K562 (cell line): ENCODE measurements at regions not wholly inside any gene's neighbourhood (a gene's known extent, or its start where the extent isn't known, plus 50 kb on each side); places are given as distances from the start of the nearest gene placed in this dataset.
A peak's percentile ranks its signal among the peaks of the same experiment; 100 is the strongest.

Experiments
- ATAC-seq: fragments of 200-7000 bp; cut with Tn5 transposase; 3 replicates; pipeline ENCODE4 v1.9.1; 2020; ENCODE audit warnings: moderate library complexity
- BruUV-seq: library from RNA; stranded (reverse); fragments of 400-500 nt; replicated peaks from 2 replicates; lab custom pipeline; 2021; lab: Mats Ljungman, UMichigan
- CTCF ChIA-PET: fragments of 300-600 bp; formaldehyde crosslinking; extraction: SDS; loops from one replicate; lab custom pipeline; 2021; ENCODE audit warnings: low intra/inter-chr PET ratio; lab: Yijun Ruan, JAX
- POLR2A ChIA-PET: fragments of 300-600, 350-650 bp; sonication (Branson Sonifier 250); formaldehyde crosslinking; extraction: SDS; loops from one replicate; lab custom pipeline; 2021; ENCODE audit warnings: antibody characterized with exemption, inconsistent platforms; lab: Yijun Ruan, JAX
- DNase-seq, 4 experiments: peaks; one replicate each; pipeline versions ENCODE4 v3.0.0 to v3.0.0-alpha.2; 2011 to 2018; ENCODE audit warnings: low spot score in 3 of 4, mixed read lengths in 3 of 4; ENCODE audit errors: extremely low read depth in 1 of 4
- FAIRE-seq: peaks from 2 replicates; lab custom pipeline; 2011; peaks lifted over from hg19 to GRCh38; lab: Jason Lieb, UNC
- H2AFZ ChIP-seq: 2 replicates; pipeline ENCODE4 v1.6.0; 2011; ENCODE audit warnings: low read depth, low read length, control low read depth, inconsistent platforms
- H3K27ac ChIP-seq: fragments of 200-600 bp; 3 replicates; pipeline ENCODE4 v1.8.0; 2011; ENCODE audit warnings: low read depth, mild to moderate bottlenecking, control low read depth, inconsistent platforms, low read length, moderate library complexity, mixed read lengths; ENCODE audit errors: extremely low read depth
- H3K27me3 ChIP-seq, 2 experiments: fragments of 300-600 bp in 1 of 2; 2 replicates in 1 of 2; 3 replicates in 1 of 2; pipeline versions ENCODE4 v1.6.0 to v1.8.0; 2011; ENCODE audit warnings: inconsistent platforms in 2 of 2, low read length in 2 of 2, mild to moderate bottlenecking in 1 of 2, mixed read lengths in 1 of 2, moderate library complexity in 1 of 2; ENCODE audit not compliant: control insufficient read depth in 2 of 2, insufficient read depth in 2 of 2
- H3K36me3 ChIP-seq: fragments of 300-600 bp; 3 replicates; pipeline ENCODE4 v1.8.0; 2011; ENCODE audit warnings: mild to moderate bottlenecking, low read length, inconsistent platforms; ENCODE audit not compliant: control insufficient read depth, insufficient read depth
- H3K4me1 ChIP-seq, 2 experiments: fragments of 200-600 bp in 1 of 2; replicated peaks in 1 of 2; 2 replicates in 1 of 2; 3 replicates in 1 of 2; pipeline versions ENCODE4 v1.5.1 to v1.8.0; 2011; ENCODE audit warnings: inconsistent platforms in 2 of 2, low read length in 2 of 2, mild to moderate bottlenecking in 1 of 2, mixed read lengths in 1 of 2, moderate library complexity in 1 of 2; ENCODE audit not compliant: control insufficient read depth in 2 of 2, insufficient read depth in 2 of 2
- H3K4me2 ChIP-seq: 2 replicates; pipeline ENCODE4 v1.6.1; 2011; ENCODE audit warnings: low read length, control low read depth, inconsistent platforms, mixed read lengths; ENCODE audit not compliant: insufficient read depth
- H3K4me3 ChIP-seq: fragments of 200-600 bp; sonication (generic), shearing (Covaris generic); 2 replicates; pipeline ENCODE4 v1.5.1; 2016; ENCODE audit warnings: control low read depth, inconsistent platforms
- H3K79me2 ChIP-seq: fragments of 200-600 bp; 3 replicates; pipeline ENCODE4 v1.8.0; 2011; ENCODE audit warnings: low read length, inconsistent platforms; ENCODE audit not compliant: control insufficient read depth, insufficient read depth
- H3K9ac ChIP-seq, 2 experiments: 2 replicates each; pipeline versions ENCODE4 v1.6.0 to v1.6.1; 2011; ENCODE audit warnings: low read depth in 2 of 2, low read length in 2 of 2, control low read depth in 1 of 2, inconsistent platforms in 1 of 2, mild to moderate bottlenecking in 1 of 2, mixed read lengths in 1 of 2; ENCODE audit not compliant: insufficient read depth in 1 of 2
- H3K9me1 ChIP-seq: one replicate; pipeline ENCODE4 v1.6.0; 2011; ENCODE audit warnings: inconsistent platforms, mild to moderate bottlenecking, low read length, moderate library complexity; ENCODE audit not compliant: control insufficient read depth, insufficient read depth
- H3K9me3 ChIP-seq: replicated peaks from 2 replicates; pipeline ENCODE4 v1.5.1; 2011; ENCODE audit warnings: low read depth, low read length, inconsistent platforms; ENCODE audit not compliant: control insufficient read depth, insufficient read depth
- H4K20me1 ChIP-seq: replicated peaks from 2 replicates; pipeline ENCODE4 v1.6.1; 2011; ENCODE audit warnings: low read length, inconsistent platforms, mixed read lengths; ENCODE audit not compliant: control insufficient read depth, insufficient read depth
- CREBBP ChIP-seq: IDR thresholded peaks from one replicate; pipeline ENCODE4 v1.6.1; 2012; ENCODE audit warnings: low read depth, mild to moderate bottlenecking, control low read depth, inconsistent platforms, low read length
- FUS ChIP-seq: fragments of 200-400 bp; formaldehyde crosslinking; optimal IDR thresholded peaks from 2 replicates; pipeline ENCODE3; 2017; ENCODE audit warnings: low read depth, low read length
- HMG20A ChIP-seq: fragments of 450-650 bp; formaldehyde crosslinking; conservative IDR thresholded peaks from 2 replicates; pipeline ENCODE4 v1.4.0; 2020; ENCODE audit warnings: mild to moderate bottlenecking, mixed read lengths
- HNRNPH1 ChIP-seq: fragments of 200-400 bp; formaldehyde crosslinking; optimal IDR thresholded peaks from 2 replicates; pipeline ENCODE3; 2017; ENCODE audit warnings: low read depth, mild to moderate bottlenecking, low read length, moderate library complexity
- L3MBTL2 ChIP-seq: fragments of 450-650 bp; IDR thresholded peaks from 2 replicates; pipeline ENCODE4 v1.6.1; 2016; ENCODE audit warnings: mild to moderate bottlenecking, moderate library complexity
- MAFG ChIP-seq: fragments of 450-650 bp; conservative IDR thresholded peaks from 2 replicates; pipeline ENCODE4 v1.6.1; 2016; ENCODE audit warnings: missing genetic modification characterization, missing compliant biosample characterization
- SMAD2 ChIP-seq: fragments of 150-350 bp; IDR thresholded peaks from 2 replicates; pipeline ENCODE4 v1.6.1; 2014; ENCODE audit warnings: low read depth, mild to moderate bottlenecking, low read length
- ZNF316 ChIP-seq: fragments of 450-650 bp; IDR thresholded peaks from 2 replicates; pipeline ENCODE4 v1.6.1; 2016
- WGBS: fragments of 100-300 bp; shearing (Covaris generic); methylation state at CpG from one replicate; pipeline ENCODE4 v1.1.6; 2016; ENCODE audit warnings: low coverage, mixed read lengths; ENCODE audit not compliant: insufficient coverage; ENCODE audit errors: missing lambda C conversion rate; 5-methylcytosine and 5-hydroxymethylcytosine counted together
- in situ Hi-C: fragments of 300-500 bp; cut with MboI; formaldehyde crosslinking; loops from 4 replicates; pipeline ENCODE4 v1.15.0; 2018; ENCODE audit warnings: inconsistent platforms, mixed read lengths
- intact Hi-C: fragments of 100-400 bp; cut with micrococcal nuclease; formaldehyde crosslinking; loops from 2 replicates; pipeline ENCODE4 v1.14.2; 2022
- TF ChIP-seq, protein P1 (sequence below): fragments of 250-450 bp; sonication (Bioruptor Pico); IDR thresholded peaks from 2 replicates; pipeline ENCODE4 v1.4.0; 2020

DNA sequence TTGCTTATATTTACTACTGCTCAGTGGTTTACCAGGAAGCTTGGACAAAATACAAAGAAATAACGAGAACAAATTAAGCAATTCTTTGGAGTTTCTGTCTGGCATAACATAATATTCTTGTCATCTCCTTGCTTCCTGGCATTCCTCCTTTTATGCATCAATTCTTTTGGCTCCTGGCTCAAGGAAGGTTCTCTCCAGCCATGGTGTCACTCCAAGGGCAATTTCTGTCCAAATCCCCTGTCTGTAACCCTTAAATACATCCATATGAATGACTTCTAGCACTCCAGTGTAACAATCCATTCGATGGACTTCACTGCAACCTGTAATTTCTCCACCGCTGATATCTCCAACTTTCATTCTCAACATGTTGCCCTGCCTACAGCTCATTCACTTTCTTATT, 617.7 kb upstream of the ANKRD30A start:
- H3K9ac ChIP-seq, result no peak overlapping the region
- POLR2A ChIA-PET, result no interaction called here
- H3K4me3 ChIP-seq, result no peak overlapping the region
- 0% methylated on average over 3 of the region's 3 CpGs for WGBS
- FAIRE-seq (no peak), ATAC-seq (no peak), DNase-seq (no peak)
- no peak overlapping the region for H2AFZ ChIP-seq
- intact Hi-C loops (no loop called here), in situ Hi-C loops (no loop called here)
- no peak overlapping the region for H3K4me2 ChIP-seq
- H3K27me3 ChIP-seq, result no peaks in the 10 kb centered on the region
- CTCF ChIA-PET, result no interaction called here
- no TSS peak for BruUV-seq
- no peaks in the 10 kb centered on the region for H3K9me3 ChIP-seq
- H3K27ac ChIP-seq, result no peak overlapping the region
- H3K9me1 ChIP-seq, result no peaks in the 10 kb centered on the region
- H3K4me1 ChIP-seq, result no peaks in the 10 kb centered on the region
- H3K79me2 ChIP-seq, result no peaks in the 10 kb centered on the region
- TF ChIP-seq SMAD2 (no peak), L3MBTL2 (no peak), FUS (no peak)
- no peaks in the 10 kb centered on the region for H4K20me1 ChIP-seq
- H3K36me3 ChIP-seq, result no peaks in the 10 kb centered on the region

DNA sequence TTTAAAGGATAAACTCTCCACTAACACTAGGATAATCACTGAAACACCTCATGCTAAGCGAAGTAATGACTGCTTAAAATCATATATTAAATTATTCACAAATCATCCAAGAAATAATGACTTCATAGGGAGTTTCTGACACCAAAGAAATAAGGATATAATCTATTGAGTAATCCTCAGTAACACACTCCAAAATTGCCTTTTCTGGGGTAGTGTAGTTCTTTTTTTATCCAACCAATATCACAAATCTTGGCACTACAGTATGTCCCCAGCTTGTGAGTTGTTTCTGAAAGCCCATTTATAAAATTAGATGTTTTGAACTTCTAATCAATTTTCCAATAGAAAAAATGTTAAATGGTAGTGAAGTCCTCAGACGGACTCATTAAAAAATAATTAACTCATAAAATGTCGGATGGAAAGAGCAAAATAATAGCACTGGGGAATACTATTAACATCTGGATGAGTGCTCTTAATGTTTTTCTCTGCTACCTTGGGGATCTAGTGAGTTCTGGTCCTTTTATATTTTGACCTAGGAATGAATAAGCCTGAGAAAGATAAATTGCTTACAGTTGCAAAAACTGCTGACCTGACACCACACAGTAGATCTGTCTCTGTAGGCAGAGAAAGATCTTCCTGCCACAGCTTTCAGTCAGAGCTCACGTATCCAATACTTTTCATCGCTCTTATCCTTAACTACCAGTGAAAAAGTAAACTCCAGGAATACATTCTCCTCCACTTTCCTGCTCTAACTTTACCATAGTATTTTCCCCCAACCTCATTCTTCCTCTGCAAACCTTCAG, 618.5 kb upstream of the ANKRD30A start:
- DNase-seq, result no peak
- Histone ChIP-seq H3K9ac (no peak overlapping the region), H3K4me1 (no peaks in the 10 kb centered on the region), H3K36me3 (no peaks in the 10 kb centered on the region), H3K9me3 (no peaks in the 10 kb centered on the region), H3K79me2 (no peaks in the 10 kb centered on the region), H3K4me3 (no peak overlapping the region), H3K27me3 (no peaks in the 10 kb centered on the region), H3K27ac (no peak overlapping the region), H3K9me1 (no peaks in the 10 kb centered on the region), H3K4me2 (no peak overlapping the region), H4K20me1 (no peaks in the 10 kb centered on the region), H2AFZ (no peak overlapping the region)
- no TSS peak for BruUV-seq
- ATAC-seq, result no peak
- intact Hi-C loops (no loop called here), in situ Hi-C loops (no loop called here)
- ChIA-PET CTCF (no interaction called here), POLR2A (no interaction called here)
- TF ChIP-seq ZNF316, result peak; percentile 19; the same call in 1 of the 2 replicates
- TF ChIP-seq CREBBP, result no peak
- no peak for TF ChIP-seq HNRNPH1
- 0 out of 2 replicates have a peak, but pooled peaks have one; percentile 10 for TF ChIP-seq MAFG
- no peak for TF ChIP-seq HMG20A (CRISPR knock-in tag)
- TF ChIP-seq, protein P1, sequence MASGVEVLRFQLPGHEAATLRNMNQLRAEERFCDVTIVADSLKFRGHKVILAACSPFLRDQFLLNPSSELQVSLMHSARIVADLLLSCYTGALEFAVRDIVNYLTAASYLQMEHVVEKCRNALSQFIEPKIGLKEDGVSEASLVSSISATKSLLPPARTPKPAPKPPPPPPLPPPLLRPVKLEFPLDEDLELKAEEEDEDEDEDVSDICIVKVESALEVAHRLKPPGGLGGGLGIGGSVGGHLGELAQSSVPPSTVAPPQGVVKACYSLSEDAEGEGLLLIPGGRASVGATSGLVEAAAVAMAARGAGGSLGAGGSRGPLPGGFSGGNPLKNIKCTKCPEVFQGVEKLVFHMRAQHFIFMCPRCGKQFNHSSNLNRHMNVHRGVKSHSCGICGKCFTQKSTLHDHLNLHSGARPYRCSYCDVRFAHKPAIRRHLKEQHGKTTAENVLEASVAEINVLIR (CRISPR knock-in tag), result no peak
- no peak for FAIRE-seq
- WGBS, result 1% methylated on average over 5 of the region's 5 CpGs
